Uterus (tissue), 3 donors: ENCODE measurements at regions not wholly inside any gene's neighbourhood (a gene's known extent, or its start where the extent isn't known, plus 50 kb on each side); places are given as distances from the start of the nearest gene placed in this dataset.
"Not testable (repeated sequence)": the region's sequence is repeated elsewhere in the genome, so short reads cannot be mapped to it uniquely, and the experiment has no call there.

Experiments
- DNase-seq, 2 donors: peaks; one replicate each; pipeline ENCODE4 v3.0.0-alpha.2; 2019 to 2020
- H3K27ac ChIP-seq, 2 donors: fragments of 200-600 bp; sonication (generic); 1 replicate in 1 of 2; 2 replicates in 1 of 2; pipeline ENCODE4 v1.5.1; 2016 to 2018
- H3K27me3 ChIP-seq, 2 donors: fragments of 200-600 bp; sonication (generic); one replicate each; pipeline ENCODE4 v1.5.1; 2018 to 2019; ENCODE audit warnings: control low read depth in 1 of 2
- H3K36me3 ChIP-seq, 2 donors: fragments of 200-600 bp; sonication (generic); one replicate each; pipeline ENCODE4 v1.5.1; 2019; ENCODE audit warnings: control low read depth in 1 of 2
- H3K4me1 ChIP-seq, 2 donors: fragments of 200-600 bp; sonication (generic); one replicate each; pipeline ENCODE4 v1.5.1; 2018 to 2019; ENCODE audit warnings: control low read depth in 1 of 2
- H3K4me3 ChIP-seq, 2 donors: fragments of 200-600 bp; sonication (generic); 1 replicate in 1 of 2; 2 replicates in 1 of 2; pipeline ENCODE4 v1.5.1; 2018 to 2019; ENCODE audit warnings: mild to moderate bottlenecking in 1 of 2
- H3K9me3 ChIP-seq, 2 donors: fragments of 200-600 bp; sonication (generic); one replicate each; pipeline ENCODE4 v1.5.1; 2019; ENCODE audit warnings: control low read depth in 1 of 2
- POLR2A ChIP-seq, 2 donors: fragments of 450-650 bp; IDR thresholded peaks; one replicate each; pipeline ENCODE4 v1.6.1; 2016; ENCODE audit warnings: antibody characterized with exemption in 2 of 2, mild to moderate bottlenecking in 1 of 2, moderate library complexity in 1 of 2
- intact Hi-C: fragments of 100-400 bp; cut with DNase I; formaldehyde crosslinking; loops from one replicate; pipeline ENCODE4 v1.15.1; 2023; ENCODE audit warnings: low total_unique reads
- TF ChIP-seq, protein P1 (sequence below), 4 experiments: fragments of 200-600 bp in 2 of 4; fragments of 450-650 bp in 2 of 4; sonication (generic) in 2 of 4; IDR thresholded peaks; one replicate each; pipeline ENCODE4 v1.5.1; 2016 to 2019; ENCODE audit warnings: antibody characterized with exemption in 4 of 4, mild to moderate bottlenecking in 2 of 4, moderate library complexity in 1 of 4
- donor health status: DM: yes; HTN: yes; CAD: no.

DNA sequence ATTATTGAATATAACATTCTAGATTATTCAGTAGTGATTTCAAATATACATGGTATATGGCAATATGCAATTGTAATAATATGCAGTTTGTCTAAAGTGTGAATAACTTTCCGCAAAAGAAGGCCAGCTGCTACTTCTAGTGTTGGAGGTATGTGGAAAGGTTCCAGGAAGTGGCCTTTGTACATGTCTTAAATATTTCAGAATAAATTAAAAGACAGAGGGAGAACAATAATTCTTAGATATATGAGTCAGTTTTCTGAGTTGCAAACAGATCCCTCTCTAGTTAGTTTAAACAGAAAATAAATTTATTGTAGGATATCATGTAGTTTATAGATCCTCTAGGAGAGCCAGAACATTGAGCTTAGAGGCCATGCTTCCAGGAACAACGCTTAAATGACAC, 210.8 kb upstream of the ELL2 start:
- H3K4me1 ChIP-seq = no peaks in the 10 kb centered on the region
- no peak overlapping the region for H3K27ac ChIP-seq
- H3K27me3 ChIP-seq = no peaks in the 10 kb centered on the region
- TF ChIP-seq, protein P1, sequence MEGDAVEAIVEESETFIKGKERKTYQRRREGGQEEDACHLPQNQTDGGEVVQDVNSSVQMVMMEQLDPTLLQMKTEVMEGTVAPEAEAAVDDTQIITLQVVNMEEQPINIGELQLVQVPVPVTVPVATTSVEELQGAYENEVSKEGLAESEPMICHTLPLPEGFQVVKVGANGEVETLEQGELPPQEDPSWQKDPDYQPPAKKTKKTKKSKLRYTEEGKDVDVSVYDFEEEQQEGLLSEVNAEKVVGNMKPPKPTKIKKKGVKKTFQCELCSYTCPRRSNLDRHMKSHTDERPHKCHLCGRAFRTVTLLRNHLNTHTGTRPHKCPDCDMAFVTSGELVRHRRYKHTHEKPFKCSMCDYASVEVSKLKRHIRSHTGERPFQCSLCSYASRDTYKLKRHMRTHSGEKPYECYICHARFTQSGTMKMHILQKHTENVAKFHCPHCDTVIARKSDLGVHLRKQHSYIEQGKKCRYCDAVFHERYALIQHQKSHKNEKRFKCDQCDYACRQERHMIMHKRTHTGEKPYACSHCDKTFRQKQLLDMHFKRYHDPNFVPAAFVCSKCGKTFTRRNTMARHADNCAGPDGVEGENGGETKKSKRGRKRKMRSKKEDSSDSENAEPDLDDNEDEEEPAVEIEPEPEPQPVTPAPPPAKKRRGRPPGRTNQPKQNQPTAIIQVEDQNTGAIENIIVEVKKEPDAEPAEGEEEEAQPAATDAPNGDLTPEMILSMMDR (IDR thresholded peaks at IDR 0.05) = no peak
- TF ChIP-seq POLR2A (IDR thresholded peaks at IDR 0.05) = no peak
- no peaks in the 10 kb centered on the region for H3K9me3 ChIP-seq
- intact Hi-C loops = no loop called here
- DNase-seq = no peak
- no peaks in the 10 kb centered on the region for H3K36me3 ChIP-seq
- no peak overlapping the region for H3K4me3 ChIP-seq

DNA sequence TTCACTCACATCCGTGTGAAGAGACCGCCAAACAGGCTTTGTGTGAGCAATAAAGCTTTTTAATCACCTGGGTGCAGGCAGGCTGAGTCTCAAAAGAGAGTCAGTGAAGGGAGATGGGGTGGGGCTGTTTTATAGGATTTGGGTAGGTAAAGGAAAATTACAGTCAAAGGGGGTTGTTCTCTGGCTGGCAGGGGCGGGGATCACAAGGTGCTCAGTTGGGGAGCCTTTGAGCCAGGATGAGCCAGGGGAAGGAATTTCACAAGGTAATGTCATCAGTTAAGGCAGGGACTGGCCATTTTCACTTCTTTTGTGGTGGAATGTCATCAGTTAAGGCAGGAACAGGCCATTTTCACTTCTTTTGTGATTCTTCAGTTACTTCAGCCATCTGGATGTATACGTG, 210.3 kb upstream of the ELL2 start:
- H3K4me3 ChIP-seq, H3K27me3 ChIP-seq, H3K9me3 ChIP-seq, DNase-seq, intact Hi-C loops, H3K27ac ChIP-seq, H3K4me1 ChIP-seq, H3K36me3 ChIP-seq: not testable (repeated sequence)

DNA sequence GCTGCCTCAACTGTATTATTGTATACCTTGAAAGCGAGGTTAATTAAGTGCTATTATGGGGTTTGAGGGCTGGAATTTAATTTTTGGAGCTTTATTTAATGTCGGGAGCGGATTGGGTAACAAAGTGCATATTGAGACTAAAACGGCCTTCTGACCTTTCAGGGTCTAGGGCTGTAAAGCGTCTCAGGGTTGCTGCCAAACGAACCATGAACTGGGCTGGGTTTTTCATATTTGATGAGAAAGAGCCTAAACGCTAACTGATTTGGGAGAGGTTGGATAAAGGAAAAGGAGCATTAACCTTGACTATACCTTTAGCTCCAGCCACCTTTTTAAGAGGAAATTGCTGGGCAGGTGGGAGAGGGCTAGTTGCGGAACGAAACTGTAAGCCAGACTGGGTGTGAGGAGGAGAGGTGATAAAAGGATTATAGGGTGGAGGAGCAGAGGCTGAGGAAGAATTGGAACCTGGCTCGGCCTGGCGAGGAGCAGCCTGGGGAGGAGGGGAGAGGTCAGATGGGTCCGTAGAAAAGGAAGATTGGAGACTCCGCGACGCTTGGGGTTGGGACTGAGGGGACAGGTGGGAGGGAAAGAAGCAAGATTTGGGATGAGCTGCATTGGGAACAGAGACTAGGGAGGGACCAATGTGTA, 209.0 kb upstream of the ELL2 start:
- H3K27me3 ChIP-seq, H3K9me3 ChIP-seq, H3K4me3 ChIP-seq, DNase-seq, H3K27ac ChIP-seq, H3K4me1 ChIP-seq, H3K36me3 ChIP-seq, intact Hi-C loops: not testable (repeated sequence)

DNA sequence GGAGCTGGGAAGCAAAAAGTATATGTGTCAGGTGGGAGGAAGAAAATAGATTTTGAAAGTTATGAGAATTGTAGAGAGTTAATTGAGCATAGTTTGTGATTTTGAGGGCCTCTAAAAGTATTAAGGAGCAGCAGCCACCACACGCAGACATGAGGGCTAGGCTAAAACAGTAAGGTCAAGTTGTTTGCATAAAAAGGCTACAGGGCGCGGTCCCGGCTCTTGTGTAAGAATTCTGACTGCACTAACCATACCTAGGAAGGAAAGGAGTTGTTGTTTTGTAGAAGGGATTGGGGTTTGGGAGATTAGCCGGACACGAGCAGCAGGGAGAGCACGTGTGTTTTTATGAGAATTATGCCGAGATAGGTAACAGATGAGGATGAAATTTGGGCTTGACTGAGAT, 207.2 kb upstream of the ELL2 start:
- H3K9me3 ChIP-seq, H3K27me3 ChIP-seq, intact Hi-C loops, DNase-seq, H3K27ac ChIP-seq, H3K4me1 ChIP-seq, H3K36me3 ChIP-seq, H3K4me3 ChIP-seq: not testable (repeated sequence)

DNA sequence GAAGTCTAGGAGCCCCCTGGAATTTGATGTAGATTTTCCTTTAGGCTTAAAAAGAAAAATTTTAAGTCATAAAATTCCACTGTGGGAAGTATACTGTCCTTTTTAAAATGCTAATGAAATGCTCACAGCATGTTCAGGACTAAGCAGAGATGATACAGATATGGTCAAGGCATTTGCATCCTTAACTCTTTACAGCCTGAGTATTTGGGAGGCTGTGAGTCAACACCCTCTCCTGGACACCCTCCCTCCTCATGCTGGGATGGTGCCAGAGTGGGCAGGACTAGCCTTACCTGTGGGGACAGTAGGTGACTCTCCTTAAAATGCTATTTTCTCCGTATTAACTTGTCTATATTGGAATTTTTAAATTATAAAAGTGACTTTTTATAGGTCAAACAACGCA, 197.4 kb upstream of the ELL2 start:
- Histone ChIP-seq H3K4me1 (no peaks in the 10 kb centered on the region), H3K4me3 (no peak overlapping the region), H3K27ac (no peak overlapping the region), H3K9me3 (no peaks in the 10 kb centered on the region), H3K27me3 (no peaks in the 10 kb centered on the region), H3K36me3 (no peaks in the 10 kb centered on the region)
- TF ChIP-seq, protein P1 (IDR thresholded peaks at IDR 0.05) = no peak
- no peak for TF ChIP-seq POLR2A (IDR thresholded peaks at IDR 0.05)
- intact Hi-C loops = no loop called here
- DNase-seq = no peak

DNA sequence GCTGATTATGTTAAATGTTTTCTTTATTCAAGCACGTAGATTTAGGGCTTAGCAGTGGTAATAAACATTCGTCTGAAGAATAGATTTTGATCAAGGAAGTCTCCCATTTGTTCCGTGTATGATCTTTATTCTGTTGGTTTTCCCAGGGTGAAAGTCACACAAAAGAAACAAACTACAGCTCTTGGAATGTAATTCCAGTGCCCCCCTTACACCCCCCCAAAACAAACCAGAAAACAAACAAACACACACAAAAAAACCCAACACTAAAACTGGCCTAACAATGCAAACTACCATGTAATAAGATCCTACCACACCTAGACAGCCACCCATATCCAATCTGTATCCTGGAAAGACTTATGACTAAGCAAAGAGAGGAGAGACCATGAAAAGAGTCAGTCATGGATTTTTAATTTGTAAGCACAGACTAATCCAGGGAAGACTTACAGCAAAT, 196.2 kb upstream of the ELL2 start:
- H3K27me3 ChIP-seq = no peaks in the 10 kb centered on the region
- no peaks in the 10 kb centered on the region for H3K4me1 ChIP-seq
- no peaks in the 10 kb centered on the region for H3K36me3 ChIP-seq
- no peak for DNase-seq
- TF ChIP-seq, protein P1 (IDR thresholded peaks at IDR 0.05) = no peak
- TF ChIP-seq POLR2A (IDR thresholded peaks at IDR 0.05) = no peak
- no peak overlapping the region for H3K4me3 ChIP-seq
- no peak overlapping the region for H3K27ac ChIP-seq
- no peaks in the 10 kb centered on the region for H3K9me3 ChIP-seq
- intact Hi-C loops = no loop called here
